ENCODE measurements at regions not wholly inside any gene's neighbourhood (a gene's known extent, or its start where the extent isn't known, plus 50 kb on each side); places are given as distances from the start of the nearest gene placed in this dataset.

DNA sequence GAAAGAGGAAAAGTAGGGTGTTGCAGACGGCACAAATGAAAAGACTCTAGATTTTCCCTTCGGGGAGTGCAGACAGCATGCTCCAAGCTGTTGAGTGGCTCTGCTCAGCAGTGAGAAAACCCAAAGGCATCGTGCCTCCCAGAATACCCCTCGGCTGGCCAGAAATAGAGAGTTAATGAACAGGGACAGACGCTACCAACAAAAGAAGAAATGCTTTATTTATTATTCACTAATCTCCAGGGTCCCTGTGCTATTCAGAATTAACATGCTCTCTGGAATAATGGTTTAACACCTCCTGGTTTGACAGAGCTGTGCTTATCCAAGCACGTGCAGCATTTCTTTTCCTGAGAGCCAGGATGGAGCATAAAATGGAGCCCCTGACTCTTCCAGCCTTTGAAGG is 82.3 kb downstream of the AQP4 start:
- Histone ChIP-seq H3K36me3 (no peaks in the 10 kb centered on the region), H3K4me3 (no peak overlapping the region), H3K27me3 (replicated peaks; ENCODE audit: insufficient read depth) (no peaks in the 10 kb centered on the region), H3K27ac (no peak overlapping the region), H3K4me1 (replicated peaks) (no peaks in the 10 kb centered on the region), H3K9me3 (no peaks in the 10 kb centered on the region)
- intact Hi-C loops (cut with DNase I) = no loop called here
- no peak for DNase-seq (ENCODE audit: low spot score)
- TF ChIP-seq POLR2A (IDR thresholded peaks at IDR 0.05) = no peak
- TF ChIP-seq CTCF (IDR thresholded peaks at IDR 0.05) = no peak
- no peak for TF ChIP-seq POLR2AphosphoS5 (IDR thresholded peaks at IDR 0.05)
- WGBS = 86% methylated on average over 6 of the region's 6 CpGs

- TF ChIP-seq CTCF (IDR thresholded peaks at IDR 0.05) (no peak), POLR2A (IDR thresholded peaks at IDR 0.05) (no peak), POLR2AphosphoS5 (IDR thresholded peaks at IDR 0.05) (no peak)
- H3K27ac ChIP-seq = no peak overlapping the region
- no peak for DNase-seq (ENCODE audit: low spot score)
- 45% methylated on average over 5 of the region's 5 CpGs for WGBS
- H3K36me3 ChIP-seq = no peaks in the 10 kb centered on the region
- no peaks in the 10 kb centered on the region for H3K9me3 ChIP-seq
- H3K4me3 ChIP-seq = no peak overlapping the region
- H3K27me3 ChIP-seq (replicated peaks; ENCODE audit: insufficient read depth) = no peaks in the 10 kb centered on the region
- intact Hi-C loops (cut with DNase I) = no loop called here
- no peaks in the 10 kb centered on the region for H3K4me1 ChIP-seq (replicated peaks)
Measured at GRCh38 chr18:26780520-26781325, 84.8 kb downstream of the AQP4 start.

DNA sequence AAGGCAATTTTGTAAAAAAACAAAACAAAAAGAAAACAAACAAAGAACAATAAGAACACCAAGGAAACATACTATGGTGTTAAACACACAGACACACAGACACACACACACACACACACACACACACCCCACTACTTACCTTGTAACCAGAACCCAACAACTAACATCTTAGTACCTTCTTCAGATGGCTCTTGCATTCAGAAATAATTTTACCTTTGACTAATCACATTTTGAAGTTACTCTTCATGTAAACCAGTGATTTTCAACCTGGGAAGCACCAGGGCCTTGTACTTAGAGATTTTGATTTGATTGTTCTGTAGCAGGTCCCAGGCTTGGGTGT is 87.5 kb downstream of the AQP4 start:
- no peaks in the 10 kb centered on the region for H3K36me3 ChIP-seq
- no peaks in the 10 kb centered on the region for H3K4me1 ChIP-seq (replicated peaks)
- H3K27ac ChIP-seq = no peak overlapping the region
- intact Hi-C loops (cut with DNase I) = no loop called here
- no peaks in the 10 kb centered on the region for H3K27me3 ChIP-seq (replicated peaks; ENCODE audit: insufficient read depth)
- H3K9me3 ChIP-seq = no peaks in the 10 kb centered on the region
- TF ChIP-seq POLR2AphosphoS5 (IDR thresholded peaks at IDR 0.05) (no peak), POLR2A (IDR thresholded peaks at IDR 0.05) (no peak), CTCF (IDR thresholded peaks at IDR 0.05) (no peak)
- DNase-seq (ENCODE audit: low spot score) = no peak
- no peak overlapping the region for H3K4me3 ChIP-seq

GRCh38 chr18:26777351-26778053 is 88.0 kb downstream of the AQP4 start:
- WGBS = 26% methylated on average over 7 of the region's 7 CpGs
- no peaks in the 10 kb centered on the region for H3K9me3 ChIP-seq
- TF ChIP-seq CTCF (IDR thresholded peaks at IDR 0.05) = no peak
- no peak for TF ChIP-seq POLR2A (IDR thresholded peaks at IDR 0.05)
- no peak for TF ChIP-seq POLR2AphosphoS5 (IDR thresholded peaks at IDR 0.05)
- no peaks in the 10 kb centered on the region for H3K27me3 ChIP-seq (replicated peaks; ENCODE audit: insufficient read depth)
- no peaks in the 10 kb centered on the region for H3K4me1 ChIP-seq (replicated peaks)
- no peak overlapping the region for H3K4me3 ChIP-seq
- no peak overlapping the region for H3K27ac ChIP-seq
- no peaks in the 10 kb centered on the region for H3K36me3 ChIP-seq
- DNase-seq (ENCODE audit: low spot score) = no peak
- intact Hi-C loops (cut with DNase I) = no loop called here

GRCh38 chr18:26772691-26773090 is 92.8 kb downstream of the AQP4 start:
- no peaks in the 10 kb centered on the region for H3K27me3 ChIP-seq (replicated peaks; ENCODE audit: insufficient read depth)
- H3K4me3 ChIP-seq = no peak overlapping the region
- WGBS = 15% methylated on average over 2 of the region's 2 CpGs
- no peaks in the 10 kb centered on the region for H3K4me1 ChIP-seq (replicated peaks)
- H3K36me3 ChIP-seq = no peaks in the 10 kb centered on the region
- no peaks in the 10 kb centered on the region for H3K9me3 ChIP-seq
- no peak for DNase-seq (ENCODE audit: low spot score)
- intact Hi-C loops (cut with DNase I) = no loop called here
- no peak overlapping the region for H3K27ac ChIP-seq
- no peak for TF ChIP-seq CTCF (IDR thresholded peaks at IDR 0.05)
- TF ChIP-seq POLR2A (IDR thresholded peaks at IDR 0.05) = no peak
- no peak for TF ChIP-seq POLR2AphosphoS5 (IDR thresholded peaks at IDR 0.05)

Measured in prostate gland (tissue), 2 donors.